CD14-positive monocyte (primary cell): ENCODE measurements at regions not wholly inside any gene's neighbourhood (a gene's known extent, or its start where the extent isn't known, plus 50 kb on each side); places are given as distances from the start of the nearest gene placed in this dataset.

Experiments
- DNase-seq, 3 donors: peaks; one replicate each; pipeline ENCODE4 v3.0.0-alpha.2; 2011 to 2022
- H2AFZ ChIP-seq: 2 replicates; pipeline ENCODE4 v1.6.0; 2012; ENCODE audit warnings: mild to moderate bottlenecking, low read depth, low read length, inconsistent platforms; ENCODE audit not compliant: insufficient read depth, poor library complexity, severe bottlenecking
- H3K27ac ChIP-seq, 2 donors: 1 replicate in 1 of 2; 2 replicates in 1 of 2; pipeline ENCODE4 v1.5.1; 2012 to 2013; ENCODE audit warnings: low read length in 2 of 2, control low read depth in 1 of 2, inconsistent platforms in 1 of 2, low read depth in 1 of 2, mild to moderate bottlenecking in 1 of 2
- H3K27me3 ChIP-seq, 2 donors: one replicate each; pipeline versions ENCODE4 v1.6.0 to v1.6.1; 2011 to 2013; ENCODE audit warnings: low read length in 2 of 2; ENCODE audit not compliant: control insufficient read depth in 2 of 2, insufficient read depth in 2 of 2
- H3K36me3 ChIP-seq, 2 donors: replicated peaks in 1 of 2; 1 replicate in 1 of 2; 2 replicates in 1 of 2; pipeline versions ENCODE4 v1.5.1 to v1.6.1; 2012 to 2013; ENCODE audit warnings: low read length in 2 of 2, control low read depth in 1 of 2, inconsistent platforms in 1 of 2, mild to moderate bottlenecking in 1 of 2; ENCODE audit not compliant: insufficient read depth in 2 of 2, control insufficient read depth in 1 of 2
- H3K4me1 ChIP-seq, 2 donors: 1 replicate in 1 of 2; 2 replicates in 1 of 2; pipeline versions ENCODE4 v1.5.1 to v1.6.1; 2012 to 2013; ENCODE audit warnings: low read length in 2 of 2, control low read depth in 1 of 2, inconsistent platforms in 1 of 2, mild to moderate bottlenecking in 1 of 2, moderate library complexity in 1 of 2; ENCODE audit not compliant: insufficient read depth in 2 of 2, control insufficient read depth in 1 of 2
- H3K4me2 ChIP-seq: replicated peaks from 2 replicates; pipeline ENCODE3; 2012; ENCODE audit warnings: low read length, moderate library complexity, mild to moderate bottlenecking; ENCODE audit not compliant: poor library complexity, severe bottlenecking; ENCODE audit errors: extremely low read depth
- H3K4me3 ChIP-seq, 3 experiments: fragments of 200-600 bp in 1 of 3; sonication (generic) in 1 of 3; replicated peaks in 1 of 3; 1 replicate in 2 of 3; 2 replicates in 1 of 3; pipeline ENCODE4 v1.5.1; 2011 to 2013; ENCODE audit warnings: low read length in 3 of 3, mild to moderate bottlenecking in 3 of 3, control low read depth in 2 of 3, low read depth in 2 of 3, inconsistent platforms in 1 of 3, moderate library complexity in 1 of 3
- H3K79me2 ChIP-seq: 2 replicates; pipeline ENCODE4 v1.6.0; 2012; ENCODE audit warnings: mild to moderate bottlenecking, control low read depth, inconsistent platforms, low read length, moderate library complexity; ENCODE audit not compliant: insufficient read depth
- H3K9ac ChIP-seq: 2 replicates; pipeline ENCODE4 v1.6.0; 2017; ENCODE audit warnings: low read length, mild to moderate bottlenecking; ENCODE audit not compliant: insufficient read depth, poor library complexity, severe bottlenecking
- H3K9me3 ChIP-seq, 2 donors: replicated peaks in 1 of 2; 1 replicate in 1 of 2; 2 replicates in 1 of 2; pipeline versions ENCODE4 v1.5.1 to v1.6.1; 2012 to 2013; ENCODE audit warnings: low read length in 2 of 2, control low read depth in 1 of 2; ENCODE audit not compliant: control insufficient read depth in 1 of 2, insufficient read depth in 1 of 2
- H4K20me1 ChIP-seq: 2 replicates; pipeline ENCODE4 v1.6.0; 2012; ENCODE audit warnings: mild to moderate bottlenecking, low read length, control low read depth, moderate library complexity; ENCODE audit not compliant: insufficient read depth
- H3K27ac Mint-ChIP-seq, 7 donors: one replicate each; pipeline ENCODE4 v1.8.0; 2020; ENCODE audit warnings: mild to moderate bottlenecking in 7 of 7, mixed read lengths in 7 of 7, moderate library complexity in 6 of 7, inconsistent platforms in 2 of 7
- H3K27me3 Mint-ChIP-seq, 3 donors: one replicate each; pipeline ENCODE4 v1.8.0; 2021 to 2022; ENCODE audit warnings: low read depth in 3 of 3, mild to moderate bottlenecking in 3 of 3, mixed read lengths in 3 of 3, moderate library complexity in 3 of 3, inconsistent platforms in 1 of 3
- H3K36me3 Mint-ChIP-seq, 2 donors: one replicate each; pipeline ENCODE4 v1.8.0; 2020; ENCODE audit warnings: mixed read lengths in 2 of 2, inconsistent platforms in 1 of 2, mild to moderate bottlenecking in 1 of 2
- H3K4me1 Mint-ChIP-seq: one replicate; pipeline ENCODE4 v1.8.0; 2020; ENCODE audit warnings: mild to moderate bottlenecking, mixed read lengths
- H3K4me3 Mint-ChIP-seq, 2 donors: one replicate each; pipeline ENCODE4 v1.8.0; 2020; ENCODE audit warnings: mild to moderate bottlenecking in 2 of 2, mixed read lengths in 2 of 2, moderate library complexity in 1 of 2
- H3K9me3 Mint-ChIP-seq, 7 donors: one replicate each; pipeline ENCODE4 v1.8.0; 2020 to 2022; ENCODE audit warnings: mixed read lengths in 7 of 7, mild to moderate bottlenecking in 6 of 7, moderate library complexity in 6 of 7, inconsistent platforms in 2 of 7
- WGBS: methylation state at CpG from one replicate; pipeline ENCODE4 v1.1.5; 2013; ENCODE audit warnings: missing lambda C conversion rate; ENCODE audit not compliant: insufficient coverage; 5-methylcytosine and 5-hydroxymethylcytosine counted together
- intact Hi-C, 2 donors: fragments of 100-400 bp; cut with micrococcal nuclease; formaldehyde crosslinking; loops; one replicate each; pipeline versions ENCODE4 v1.15.0 to v1.15.1; 2023
- TF ChIP-seq, protein P1 (sequence below): fragments of 200-600 bp; IDR thresholded peaks from one replicate; pipeline ENCODE4 v1.8.0; 2022; ENCODE audit warnings: antibody characterized with exemption, mild to moderate bottlenecking

GRCh38 chr1:193458628-193459027 is 272.2 kb upstream of the B3GALT2 start:
- TF ChIP-seq, protein P1, sequence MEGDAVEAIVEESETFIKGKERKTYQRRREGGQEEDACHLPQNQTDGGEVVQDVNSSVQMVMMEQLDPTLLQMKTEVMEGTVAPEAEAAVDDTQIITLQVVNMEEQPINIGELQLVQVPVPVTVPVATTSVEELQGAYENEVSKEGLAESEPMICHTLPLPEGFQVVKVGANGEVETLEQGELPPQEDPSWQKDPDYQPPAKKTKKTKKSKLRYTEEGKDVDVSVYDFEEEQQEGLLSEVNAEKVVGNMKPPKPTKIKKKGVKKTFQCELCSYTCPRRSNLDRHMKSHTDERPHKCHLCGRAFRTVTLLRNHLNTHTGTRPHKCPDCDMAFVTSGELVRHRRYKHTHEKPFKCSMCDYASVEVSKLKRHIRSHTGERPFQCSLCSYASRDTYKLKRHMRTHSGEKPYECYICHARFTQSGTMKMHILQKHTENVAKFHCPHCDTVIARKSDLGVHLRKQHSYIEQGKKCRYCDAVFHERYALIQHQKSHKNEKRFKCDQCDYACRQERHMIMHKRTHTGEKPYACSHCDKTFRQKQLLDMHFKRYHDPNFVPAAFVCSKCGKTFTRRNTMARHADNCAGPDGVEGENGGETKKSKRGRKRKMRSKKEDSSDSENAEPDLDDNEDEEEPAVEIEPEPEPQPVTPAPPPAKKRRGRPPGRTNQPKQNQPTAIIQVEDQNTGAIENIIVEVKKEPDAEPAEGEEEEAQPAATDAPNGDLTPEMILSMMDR, result no peak
- Mint-ChIP-seq H3K36me3 (no peaks in the 10 kb centered on the region), H3K27me3 (no peaks in the 10 kb centered on the region), H3K27ac (no peak overlapping the region), H3K4me1 (peaks cover 6% of the 10 kb centered on the region), H3K4me3 (no peak overlapping the region), H3K9me3 (no peaks in the 10 kb centered on the region)
- H3K36me3 ChIP-seq, result no peaks in the 10 kb centered on the region
- no peaks in the 10 kb centered on the region for H4K20me1 ChIP-seq
- no peaks in the 10 kb centered on the region for H3K79me2 ChIP-seq
- DNase-seq, result no peak
- no peaks in the 10 kb centered on the region for H3K27me3 ChIP-seq
- H3K9me3 ChIP-seq, result no peaks in the 10 kb centered on the region
- H3K4me1 ChIP-seq, result no peaks in the 10 kb centered on the region
- no peak overlapping the region for H3K9ac ChIP-seq
- intact Hi-C loops, result no loop called here
- H3K27ac ChIP-seq, result no peak overlapping the region
- no peak overlapping the region for H3K4me2 ChIP-seq
- H3K4me3 ChIP-seq, result no peak overlapping the region
- 100% methylated on average over 1 of the region's 5 CpGs for WGBS
- H2AFZ ChIP-seq, result no peak overlapping the region

DNA sequence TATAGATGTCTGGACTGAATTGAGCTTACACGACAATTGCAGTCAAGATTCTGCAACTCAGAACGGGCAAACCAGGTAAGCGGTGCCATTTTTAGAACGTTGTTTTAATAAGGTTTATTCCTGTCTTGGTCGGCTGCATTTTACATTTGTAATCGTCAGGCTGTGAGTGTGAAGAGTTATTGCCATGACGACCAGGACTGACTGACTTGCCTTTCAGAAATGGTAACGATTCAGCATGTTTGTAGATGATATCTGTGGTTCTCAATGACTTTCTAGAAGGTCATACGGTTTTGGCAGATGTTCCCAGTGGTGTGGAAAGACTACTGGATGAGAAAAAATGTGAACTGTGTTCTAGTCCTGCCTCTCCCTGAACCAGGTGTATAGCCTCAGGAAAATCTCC is 271.3 kb upstream of the B3GALT2 start:
- Mint-ChIP-seq H3K27me3 (no peaks in the 10 kb centered on the region), H3K27ac (no peak overlapping the region), H3K4me1 (peaks cover under 1% of the 10 kb centered on the region), H3K9me3 (no peaks in the 10 kb centered on the region), H3K36me3 (no peaks in the 10 kb centered on the region), H3K4me3 (no peak overlapping the region)
- intact Hi-C loops, result no loop called here
- H3K36me3 ChIP-seq, result no peaks in the 10 kb centered on the region
- no peak overlapping the region for H3K4me3 ChIP-seq
- TF ChIP-seq, protein P1, result no peak
- H4K20me1 ChIP-seq, result no peaks in the 10 kb centered on the region
- no peak overlapping the region for H3K27ac ChIP-seq
- H3K27me3 ChIP-seq, result no peaks in the 10 kb centered on the region
- no peaks in the 10 kb centered on the region for H3K79me2 ChIP-seq
- H3K4me2 ChIP-seq, result no peak overlapping the region
- no peaks in the 10 kb centered on the region for H3K9me3 ChIP-seq
- DNase-seq, result no peak
- H3K4me1 ChIP-seq, result no peaks in the 10 kb centered on the region
- no peak overlapping the region for H3K9ac ChIP-seq
- 94% methylated on average over 8 of the region's 9 CpGs for WGBS
- no peak overlapping the region for H2AFZ ChIP-seq
